Astrocyte of the cerebellum (primary cell): ENCODE measurements at regions not wholly inside any gene's neighbourhood (a gene's known extent, or its start where the extent isn't known, plus 50 kb on each side); places are given as distances from the start of the nearest gene placed in this dataset.
A peak's percentile ranks its signal among the peaks of the same experiment; 100 is the strongest.

ENCODE experiments used
- DNase-seq: peaks from one replicate; pipeline ENCODE4 v3.0.0-alpha.2; 2011; ENCODE audit warnings: low read depth
- H3K4me3 ChIP-seq: 2 replicates; pipeline ENCODE4 v1.5.1; 2011; ENCODE audit warnings: mild to moderate bottlenecking, low read depth, low read length, moderate library complexity
- CTCF ChIP-seq: IDR thresholded peaks from 2 replicates; pipeline ENCODE4 v1.5.1; 2012; ENCODE audit warnings: low read length, low read depth, moderate library complexity, mild to moderate bottlenecking; ENCODE audit errors: missing control alignments
- in situ Hi-C: cut with HindIII; loops from 2 replicates; pipeline ENCODE4 v1.10.0; 2017; ENCODE audit warnings: low sequenced_read_pairs

- TF ChIP-seq CTCF = no peak
- DNase-seq = peak; percentile 72
- in situ Hi-C loops = no loop called here
- H3K4me3 ChIP-seq = no peak overlapping the region
Measured at GRCh38 chr12:28023156-28023887, 50.8 kb upstream of the PTHLH start.

- peak; percentile 51 for DNase-seq
- no peak overlapping the region for H3K4me3 ChIP-seq
- in situ Hi-C loops = no loop called here
- no peak for TF ChIP-seq CTCF
Measured at GRCh38 chr12:28024231-28024995, 51.9 kb upstream of the PTHLH start.

- in situ Hi-C loops = no loop called here
- TF ChIP-seq CTCF = no peak
- DNase-seq = no peak
- no peak overlapping the region for H3K4me3 ChIP-seq
Measured at GRCh38 chr12:28025821-28026505, 53.4 kb upstream of the PTHLH start.

- H3K4me3 ChIP-seq = no peak overlapping the region
- no peak for DNase-seq
- in situ Hi-C loops = no loop called here
- TF ChIP-seq CTCF = no peak
Measured at GRCh38 chr12:28026701-28027100, 54.2 kb upstream of the PTHLH start.

- TF ChIP-seq CTCF = no peak
- no peak overlapping the region for H3K4me3 ChIP-seq
- in situ Hi-C loops = no loop called here
- DNase-seq = no peak
Measured at GRCh38 chr12:28027328-28027727, 54.8 kb upstream of the PTHLH start.

- no peak for TF ChIP-seq CTCF
- no peak overlapping the region for H3K4me3 ChIP-seq
- no peak for DNase-seq
- in situ Hi-C loops = no loop called here
Measured at GRCh38 chr12:28027947-28028724, 55.6 kb upstream of the PTHLH start.
